Activated CD4-positive, CD25-positive, alpha-beta regulatory T cell (primary cell): ENCODE measurements at regions not wholly inside any gene's neighbourhood (a gene's known extent, or its start where the extent isn't known, plus 50 kb on each side); places are given as distances from the start of the nearest gene placed in this dataset.
"Not testable (repeated sequence)": the region's sequence is repeated elsewhere in the genome, so short reads cannot be mapped to it uniquely, and the experiment has no call there.

Experiments used
- DNase-seq, 4 experiments: peaks; one replicate each; lab custom pipeline; 2025; lab: John Stamatoyannopoulos, UW

DNA sequence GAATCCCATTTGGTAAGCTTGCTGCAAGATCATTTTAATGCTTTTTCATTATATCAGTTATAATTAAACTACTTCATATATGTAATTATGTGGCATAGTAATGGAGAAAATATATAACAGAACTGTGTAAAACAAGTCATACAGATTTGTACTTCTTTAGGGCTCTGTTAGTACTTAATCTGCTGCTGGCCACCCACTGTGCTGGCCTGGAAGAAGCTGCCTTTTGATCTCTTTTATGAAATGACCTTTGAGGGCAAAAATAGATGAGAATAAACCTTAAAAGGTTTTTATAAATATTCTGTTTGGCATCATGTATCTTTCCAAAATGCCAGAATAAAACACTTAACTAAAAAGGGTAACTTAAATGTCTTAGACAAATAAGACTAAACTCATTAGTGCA is 262.9 kb downstream of the ZIC1 start:
- no peak for DNase-seq

DNA sequence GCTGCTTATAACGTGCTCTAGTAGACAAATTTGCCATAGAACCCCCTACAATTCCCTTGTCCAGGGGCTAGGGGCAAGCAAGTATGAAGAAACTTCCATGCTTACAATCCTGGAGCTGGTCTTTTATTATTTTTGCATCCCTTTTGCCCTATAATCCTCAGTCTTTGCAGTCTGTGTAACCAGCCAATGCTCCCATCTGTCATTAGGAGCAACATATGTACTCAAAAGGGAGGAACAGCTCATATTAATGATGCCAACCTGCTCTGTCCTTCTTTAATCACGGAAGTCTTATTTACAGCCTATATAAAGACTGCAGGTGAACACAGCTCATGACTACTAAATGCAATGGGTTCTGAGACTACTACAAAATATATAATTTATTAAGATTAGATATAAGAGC is 263.3 kb downstream of the ZIC1 start:
- no peak for DNase-seq

DNA sequence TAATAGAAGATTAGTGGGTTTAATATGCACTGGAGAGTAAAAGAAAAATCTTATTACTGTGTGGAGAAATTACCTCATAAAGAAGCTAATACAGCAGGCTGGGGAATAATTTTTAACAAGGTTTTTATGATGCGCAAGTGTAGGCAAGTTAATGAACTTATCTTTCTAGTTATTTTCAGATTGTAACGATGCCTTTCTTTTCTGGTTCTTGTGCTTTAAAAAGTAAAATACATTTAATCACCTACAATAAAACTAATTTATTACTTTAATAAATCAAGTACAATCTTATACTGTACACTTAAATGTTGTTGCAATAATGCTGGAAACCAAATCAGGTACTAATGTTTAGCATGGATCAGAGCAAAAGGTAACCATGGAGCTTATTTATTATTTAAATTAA is 266.6 kb downstream of the ZIC1 start:
- no peak for DNase-seq

DNA sequence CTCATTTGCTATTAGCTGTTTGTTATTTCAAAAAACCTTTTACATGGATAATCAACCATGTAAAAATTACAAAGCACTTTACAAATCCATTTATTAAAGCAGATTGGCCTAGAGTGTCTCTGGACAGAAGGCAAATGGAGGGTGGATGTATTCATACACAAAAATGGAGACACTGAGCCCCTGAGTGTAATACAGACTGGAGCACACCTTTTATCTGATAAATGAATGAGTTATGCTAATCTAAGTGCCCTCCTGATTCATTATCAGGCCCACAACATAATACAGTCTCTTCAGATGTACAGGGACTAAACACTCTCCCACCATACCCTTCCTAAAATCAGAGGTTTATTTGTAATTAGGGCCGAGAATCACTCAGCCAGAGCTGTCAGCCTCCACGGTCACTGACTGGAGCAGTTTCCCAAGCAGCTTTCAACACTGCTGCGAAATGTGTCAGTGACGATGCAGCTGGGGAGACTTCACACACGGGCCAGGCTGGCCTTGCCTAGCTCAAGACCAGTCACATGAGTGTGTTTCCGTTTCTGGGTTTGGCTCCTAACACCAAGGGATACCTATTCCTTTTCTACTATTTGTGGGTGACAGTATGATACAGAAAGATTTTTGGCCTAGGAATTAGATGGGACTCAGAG is 271.8 kb downstream of the ZIC1 start:
- DNase-seq, result no peak

DNA sequence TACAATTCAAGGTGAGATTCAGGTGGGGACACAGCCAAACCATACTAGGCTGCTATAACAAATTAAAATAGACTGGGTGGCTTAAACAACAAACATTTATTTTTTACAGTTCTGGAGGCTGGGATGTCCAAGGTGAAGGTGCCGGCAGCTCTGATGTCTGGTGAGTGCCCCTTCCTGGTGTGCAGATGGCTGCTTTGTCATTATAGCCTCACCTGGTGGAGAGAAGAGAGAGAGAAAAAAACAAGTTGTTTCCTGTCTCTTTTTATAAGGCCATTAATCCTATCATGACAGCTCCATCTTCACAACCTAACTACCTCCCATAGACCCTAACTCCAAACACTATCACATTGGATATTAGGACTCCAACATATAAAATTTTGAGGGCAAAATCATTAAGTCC is 279.7 kb downstream of the ZIC1 start:
- no peak for DNase-seq

GRCh38 chr3:147699175-147699838 is 290.1 kb downstream of the ZIC1 start:
- no peak for DNase-seq

- no peak for DNase-seq
Measured at GRCh38 chr3:147701195-147701594, 292.0 kb downstream of the ZIC1 start.

DNA sequence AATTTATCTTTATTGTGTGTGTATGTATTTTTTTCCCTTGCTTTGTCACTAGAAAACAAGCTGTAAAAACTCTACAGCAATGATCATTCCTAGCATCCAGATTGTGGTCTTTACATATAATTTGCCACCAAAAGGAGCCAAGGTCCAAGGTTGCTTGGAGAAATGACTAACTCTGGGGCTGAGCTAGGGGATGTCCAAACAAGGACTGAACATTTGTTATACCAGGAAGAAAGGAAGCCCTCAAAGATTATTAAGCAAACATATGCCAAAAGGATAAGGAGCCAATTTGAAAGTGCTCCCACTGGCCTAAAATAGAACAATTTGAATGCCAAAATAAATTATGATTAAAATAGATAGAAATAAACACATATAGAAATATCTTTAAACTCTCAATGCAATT is 293.3 kb downstream of the ZIC1 start:
- DNase-seq, result no peak

GRCh38 chr3:147705651-147706051 is 296.5 kb downstream of the ZIC1 start:
- DNase-seq, result no peak

DNA sequence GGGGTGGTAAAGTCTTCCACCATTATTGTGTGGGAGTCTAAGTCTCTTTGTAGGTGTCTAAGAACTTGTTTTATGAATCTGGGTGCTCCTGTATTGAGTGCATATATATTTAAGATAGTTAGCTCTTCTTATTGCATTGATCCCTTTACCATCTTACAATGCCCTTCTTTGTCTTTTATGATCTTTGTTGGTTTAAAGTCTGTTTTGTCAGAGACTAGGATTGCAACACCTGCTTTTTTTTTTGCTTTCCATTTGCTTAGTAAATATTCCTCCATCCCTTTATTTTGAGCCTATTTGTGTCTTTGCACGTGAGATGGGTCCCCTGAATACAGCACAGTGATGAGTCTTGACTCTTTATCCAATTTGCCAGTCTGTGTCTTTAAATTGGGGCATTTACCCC is 301.6 kb downstream of the ZIC1 start:
- not testable (repeated sequence) for DNase-seq

DNA sequence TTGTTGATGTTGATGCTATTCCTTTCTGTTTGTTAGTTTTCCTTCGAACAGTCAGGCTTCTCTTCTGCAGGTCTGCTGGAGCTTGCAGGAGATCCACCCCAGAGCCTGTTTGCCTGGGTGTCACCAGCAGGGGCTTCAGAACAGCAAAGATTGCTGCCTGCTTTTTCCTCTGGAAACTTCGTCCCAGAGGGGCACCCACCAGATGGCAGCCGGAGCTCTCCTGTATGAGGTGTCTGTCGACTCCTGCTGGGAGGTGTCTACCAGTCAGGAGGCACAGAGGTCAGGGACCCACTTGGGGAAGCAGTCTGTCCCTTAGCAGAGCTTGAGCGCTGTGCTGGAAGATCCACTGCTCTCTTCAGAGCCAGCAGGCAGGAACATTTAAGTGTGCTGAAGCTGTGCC is 303.2 kb downstream of the ZIC1 start:
- DNase-seq, result no peak

DNA sequence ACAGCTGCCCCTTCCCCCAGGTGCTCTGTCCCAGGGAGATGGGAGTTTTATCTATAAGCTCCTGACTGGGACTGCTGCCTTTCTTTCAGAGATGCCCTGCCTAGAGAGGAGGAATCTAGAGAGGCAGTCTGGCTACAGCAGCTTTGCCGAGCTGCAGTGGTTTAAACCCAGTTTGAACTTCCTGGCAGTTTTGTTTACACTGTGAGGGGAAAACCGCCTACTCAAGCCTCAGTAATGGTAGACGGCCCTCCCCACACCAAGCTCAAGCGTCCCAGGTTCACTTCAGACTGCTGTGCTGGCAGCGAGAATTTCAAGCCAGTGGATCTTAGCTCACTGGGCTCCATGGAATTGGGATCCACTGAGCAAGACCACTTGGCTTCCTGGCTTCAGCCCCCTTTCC is 303.6 kb downstream of the ZIC1 start:
- DNase-seq, result not testable (repeated sequence)

GRCh38 chr3:147713234-147714133 is 304.3 kb downstream of the ZIC1 start:
- no peak for DNase-seq

DNA sequence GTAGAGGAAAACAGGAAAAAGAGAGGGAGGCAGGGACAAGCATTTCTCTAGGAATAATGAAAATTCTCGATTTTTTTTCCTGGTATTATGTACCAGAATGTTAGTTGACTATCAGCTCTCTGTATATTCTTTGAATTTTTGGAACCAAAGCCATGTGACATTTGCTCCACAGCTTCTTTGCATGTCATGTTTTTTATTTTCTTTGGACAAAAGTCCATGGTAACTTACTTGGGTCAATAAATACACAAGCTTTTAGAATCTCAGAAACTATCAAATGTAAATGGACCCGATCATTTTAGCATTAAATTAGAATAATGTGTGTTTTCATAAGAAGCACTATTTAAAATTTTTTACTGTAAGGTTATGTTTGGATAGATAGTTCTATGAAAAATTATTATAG is 320.5 kb downstream of the ZIC1 start:
- DNase-seq, result no peak

DNA sequence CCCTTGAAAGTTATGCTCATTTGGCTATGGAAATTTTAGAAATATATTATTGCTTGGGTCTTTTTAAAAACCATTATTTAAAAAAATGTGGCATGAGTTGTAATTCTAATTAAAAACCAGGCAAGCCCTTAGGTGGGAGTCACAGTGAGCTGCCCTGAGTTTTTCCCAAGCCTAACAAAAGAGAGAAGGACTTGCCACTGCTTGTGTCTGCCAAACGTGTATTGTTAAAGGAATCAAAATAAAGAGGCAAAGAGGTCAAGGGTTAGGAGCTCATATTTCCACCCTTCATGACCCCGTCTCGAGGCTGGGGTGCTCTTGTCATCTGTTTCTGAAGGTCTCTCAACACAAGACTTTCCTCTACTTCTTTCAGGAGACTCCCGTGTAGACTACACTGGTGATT is 321.1 kb downstream of the ZIC1 start:
- no peak for DNase-seq

GRCh38 chr3:147733217-147733616 is 324.1 kb downstream of the ZIC1 start:
- no peak for DNase-seq

GRCh38 chr3:147735616-147736015 is 326.5 kb downstream of the ZIC1 start:
- no peak for DNase-seq

GRCh38 chr3:147736226-147736625 is 327.1 kb downstream of the ZIC1 start:
- DNase-seq, result no peak

DNA sequence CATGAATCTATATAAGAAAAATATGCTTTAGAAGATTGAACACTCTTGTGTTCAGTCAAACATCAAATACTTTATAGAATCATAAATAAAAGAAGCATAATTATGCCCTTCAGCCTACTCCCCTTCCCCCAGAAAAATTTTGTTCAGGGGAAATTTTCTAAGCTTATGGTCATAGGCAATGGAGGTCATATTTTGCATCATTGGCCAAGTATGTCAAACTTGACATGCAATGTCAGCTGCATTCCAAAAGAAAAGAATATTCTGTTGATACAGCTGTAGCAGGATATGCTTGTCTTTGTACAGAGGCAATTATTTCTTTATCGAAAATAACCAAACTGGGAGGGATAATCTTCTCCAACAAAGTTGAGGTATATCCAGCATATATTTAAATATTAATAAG is 328.2 kb downstream of the ZIC1 start:
- DNase-seq, result no peak

DNA sequence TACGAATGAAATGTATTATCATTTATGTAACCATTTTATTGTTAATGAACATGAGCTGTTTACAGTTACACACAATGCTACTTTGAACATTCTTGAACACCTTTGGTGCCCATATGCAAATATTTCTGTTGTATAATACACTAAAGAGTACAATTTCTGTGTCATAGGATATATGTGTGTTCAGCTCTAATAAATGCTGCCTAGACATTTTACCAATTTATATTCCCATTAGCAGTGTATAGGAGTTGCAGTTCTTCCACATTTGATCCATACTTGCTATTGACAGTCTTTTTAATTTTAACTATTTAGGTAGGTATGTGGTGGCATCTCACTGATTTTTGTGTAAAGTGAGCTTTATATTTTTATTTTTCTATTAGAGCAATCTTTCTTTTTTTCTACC is 331.8 kb downstream of the ZIC1 start:
- no peak for DNase-seq

DNA sequence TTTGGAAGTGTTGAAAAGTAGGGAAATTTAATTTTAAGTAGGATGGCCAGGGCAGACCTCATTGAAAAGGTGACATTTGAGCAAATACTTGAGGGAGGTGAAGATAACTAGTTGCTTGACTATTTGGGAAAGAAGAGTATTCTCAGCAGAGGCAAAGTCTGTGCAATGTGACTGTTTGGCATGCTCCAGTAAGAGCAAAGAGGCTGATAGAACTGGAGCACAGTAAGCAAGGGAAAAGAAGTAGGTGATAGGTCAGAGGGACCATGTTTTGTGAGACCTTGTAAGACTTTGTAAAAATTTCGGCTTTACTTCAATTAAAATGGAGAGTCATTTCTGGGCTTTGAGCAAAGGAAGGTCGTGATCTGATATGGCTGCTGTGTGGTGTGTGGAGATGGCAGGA is 335.8 kb downstream of the ZIC1 start:
- no peak for DNase-seq

GRCh38 chr3:147755310-147755709 is 346.1 kb downstream of the ZIC1 start:
- no peak for DNase-seq

- DNase-seq, result no peak
Measured at GRCh38 chr3:147756476-147756875, 347.3 kb downstream of the ZIC1 start.
